Right ventricle myocardium superior (tissue), 1 donor: ENCODE measurements at regions not wholly inside any gene's neighbourhood (a gene's known extent, or its start where the extent isn't known, plus 50 kb on each side); places are given as distances from the start of the nearest gene placed in this dataset.

ENCODE experiments used
- ATAC-seq: fragments of 200-7000 bp; cut with Tn5 transposase; one replicate; pipeline ENCODE4 v1.9.1; 2020; ENCODE audit warnings: mild to moderate bottlenecking; ENCODE audit not compliant: poor library complexity
- DNase-seq: peaks from one replicate; pipeline ENCODE4 v3.0.0-alpha.2; 2020
- intact Hi-C: fragments of 100-400 bp; cut with DNase I; formaldehyde crosslinking; loops from one replicate; pipeline ENCODE4 v1.11.2; 2022
- donor health status: DM: no; HTN: yes; CAD: no; lungs with severe emphysema.

DNA sequence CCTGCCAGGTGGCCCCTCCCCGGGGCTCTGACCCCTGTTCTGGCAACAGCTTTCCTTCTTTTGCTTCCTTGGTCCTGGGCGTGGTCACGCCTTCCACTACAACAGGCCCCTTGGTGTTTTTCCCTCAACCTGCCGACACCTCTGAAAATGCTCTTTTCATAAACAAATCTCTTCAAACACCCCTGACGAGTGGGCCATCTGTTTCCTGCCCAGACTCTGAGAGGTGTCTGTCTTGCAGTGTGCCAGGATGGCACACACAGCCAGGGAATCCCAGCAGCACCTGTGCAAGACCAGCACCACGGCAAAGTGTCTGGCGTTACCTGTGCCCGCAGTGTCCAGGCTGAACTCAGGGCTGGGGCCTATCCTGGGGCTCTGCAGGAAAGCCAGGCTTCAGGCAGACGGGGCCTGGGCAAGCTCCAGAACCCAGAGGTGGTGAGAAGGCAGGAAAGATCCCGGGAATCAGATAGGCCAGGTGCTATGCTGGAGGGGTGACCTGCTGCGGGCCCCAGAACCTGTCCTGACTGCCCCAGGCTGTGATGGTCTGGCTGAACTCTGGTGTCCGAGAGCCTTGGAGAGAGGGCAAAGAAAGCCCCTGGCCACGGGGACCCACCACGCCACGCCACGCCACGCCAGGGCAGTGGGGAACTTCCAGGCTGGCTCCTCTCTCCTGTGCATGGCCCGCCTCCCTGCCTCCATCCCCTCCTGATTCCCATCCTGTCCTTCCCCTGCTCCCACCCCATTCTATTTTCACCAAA lies 88.9 kb downstream of the SIK1 start:
- intact Hi-C loops = no loop called here
- DNase-seq = no peak
- no peak for ATAC-seq

- no peak for DNase-seq
- no peak for ATAC-seq
- intact Hi-C loops = no loop called here
Observed at GRCh38 chr21:43335119-43335518, 91.8 kb downstream of the SIK1 start.

DNA sequence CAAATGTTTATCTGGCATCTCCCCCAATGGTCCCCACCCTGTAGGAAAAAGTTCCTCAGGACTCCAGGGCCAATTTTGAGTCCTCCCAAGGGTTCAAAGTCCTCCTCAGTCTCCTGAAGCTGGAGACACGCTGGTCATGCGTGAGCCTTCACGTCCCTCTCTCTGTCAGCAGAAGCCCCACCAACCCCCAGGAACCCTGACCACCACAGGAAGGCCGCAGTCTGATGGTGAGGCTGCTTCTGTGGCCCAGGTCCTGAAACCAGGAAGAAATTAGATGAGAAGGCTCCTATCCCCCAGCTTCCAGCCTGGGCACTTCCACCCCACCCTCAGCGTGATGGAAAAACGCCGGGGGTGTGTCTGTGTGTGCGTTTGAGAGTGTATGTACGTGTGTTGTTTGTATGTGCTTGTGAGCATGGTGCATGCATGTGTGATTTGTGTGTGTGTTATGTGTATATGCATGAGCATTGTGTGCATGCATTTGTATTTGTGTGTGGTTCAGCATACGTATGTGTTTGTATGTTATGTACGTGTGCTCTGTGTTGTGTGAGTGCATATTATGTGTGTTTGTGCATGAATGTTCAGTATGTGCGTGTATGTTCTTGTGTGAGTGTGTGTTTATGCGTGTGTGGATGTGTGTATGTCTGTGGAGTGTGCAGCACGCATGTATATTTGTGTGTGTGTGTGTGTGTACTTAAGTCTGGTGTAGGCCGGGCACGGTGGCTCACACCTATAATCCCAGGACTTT lies 92.5 kb downstream of the SIK1 start:
- no peak for DNase-seq
- intact Hi-C loops = no loop called here

GRCh38 chr21:43333298-43334062 lies 93.5 kb downstream of the SIK1 start:
- DNase-seq (no peak), ATAC-seq (peak; percentile 79)
- intact Hi-C loops = no loop called here

More for the DNA sequence above, 92.5 kb downstream of the SIK1 start:
- ATAC-seq = no peak

DNA sequence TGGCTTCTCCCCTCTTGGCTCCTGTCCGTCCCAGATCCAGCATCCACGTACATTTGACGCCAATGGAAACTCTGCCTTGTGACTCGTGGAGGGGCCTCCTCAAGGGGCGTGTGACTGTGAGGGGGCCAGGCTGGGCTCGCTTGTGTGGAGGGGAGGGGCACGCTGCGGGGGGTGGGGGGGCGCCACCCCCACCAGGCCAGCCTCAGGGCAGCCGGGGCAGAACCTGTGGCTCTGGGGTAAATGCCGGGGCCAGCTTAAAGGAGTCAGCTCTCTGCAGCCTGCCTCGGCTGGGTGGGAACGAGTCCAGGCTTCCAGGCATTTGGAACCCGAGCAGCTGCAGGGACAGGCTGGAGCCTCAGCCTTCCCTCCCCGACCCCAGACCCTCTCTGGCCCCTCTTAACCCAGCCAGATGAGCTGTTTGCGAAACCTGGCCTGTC lies 94.1 kb downstream of the SIK1 start:
- ATAC-seq (peak; percentile 24), DNase-seq (no peak)
- intact Hi-C loops = no loop called here

- no peak for DNase-seq
- ATAC-seq = peak; percentile 35
- intact Hi-C loops = no loop called here
Observed at GRCh38 chr21:43331962-43332828, 94.7 kb downstream of the SIK1 start.

DNA sequence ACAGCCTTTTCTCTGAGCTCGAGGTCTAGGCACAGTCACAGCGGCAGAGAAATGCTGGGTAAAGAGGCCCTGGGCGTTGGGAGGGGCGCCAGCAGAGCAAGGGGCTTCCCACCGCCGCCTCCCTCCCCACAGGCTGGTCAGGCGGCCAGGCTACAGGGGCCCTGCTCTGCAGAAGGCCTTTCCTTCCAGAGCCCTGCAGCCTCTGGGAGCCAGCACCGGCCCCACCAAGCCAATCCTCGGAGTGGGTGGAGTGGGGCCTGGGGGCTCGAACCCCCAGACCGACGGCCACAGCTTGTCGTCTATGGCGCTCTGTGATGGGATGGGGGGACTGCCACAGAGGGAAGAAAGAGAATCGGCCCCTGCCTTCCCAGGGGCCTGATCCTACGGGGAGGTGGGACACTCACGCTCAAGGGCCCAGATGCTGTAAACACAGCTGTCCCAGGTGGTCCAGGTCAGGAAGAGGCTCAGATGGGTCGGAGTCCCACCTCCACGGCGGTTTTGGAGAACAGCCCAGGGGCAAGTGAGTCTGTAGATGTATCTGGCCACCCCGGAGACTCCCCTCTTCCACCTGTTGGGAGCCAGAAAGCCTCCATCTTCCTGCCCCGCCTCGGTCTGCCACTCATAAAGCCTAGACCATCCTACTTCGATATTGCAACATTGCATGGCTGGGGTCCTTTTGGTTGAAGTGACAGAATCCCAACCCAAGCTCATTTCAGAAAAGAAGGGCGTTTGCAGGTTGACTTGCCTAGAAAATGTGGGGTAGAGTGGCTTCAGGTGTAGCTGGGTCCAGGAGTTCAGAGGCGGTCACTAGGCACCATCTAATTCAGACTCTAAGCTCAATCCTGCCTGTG lies 95.6 kb downstream of the SIK1 start:
- DNase-seq (no peak), ATAC-seq (no peak)
- intact Hi-C loops = no loop called here

DNA sequence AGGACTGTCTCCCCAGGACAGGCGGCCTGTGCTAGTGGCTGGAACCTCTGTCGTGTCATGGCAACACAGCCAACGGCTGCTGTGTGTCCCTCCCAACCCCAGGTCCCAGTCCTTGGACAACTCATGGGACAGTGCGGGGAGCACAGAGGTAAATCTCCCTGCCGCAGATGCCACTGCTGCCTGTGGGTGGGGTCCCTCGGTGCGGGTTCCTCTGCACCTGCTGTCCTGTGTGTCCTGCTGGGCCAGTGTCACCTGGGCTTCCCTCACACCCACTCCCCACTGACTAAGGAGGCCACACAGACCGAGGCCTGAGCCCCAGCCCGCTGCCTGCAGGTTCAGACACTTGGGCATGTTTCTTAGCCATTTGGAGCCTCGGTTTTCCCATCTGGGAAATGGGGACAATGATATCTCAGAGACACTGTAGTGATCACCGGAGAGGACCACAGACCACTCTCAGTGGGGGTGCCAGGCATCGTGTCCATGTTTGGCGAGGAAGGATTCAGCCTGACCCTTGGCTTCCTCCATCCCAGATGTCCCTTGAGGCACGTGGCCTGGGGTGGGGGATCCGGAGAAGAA lies 96.5 kb downstream of the SIK1 start:
- ATAC-seq = no peak
- intact Hi-C loops = no loop called here
- DNase-seq = no peak

DNA sequence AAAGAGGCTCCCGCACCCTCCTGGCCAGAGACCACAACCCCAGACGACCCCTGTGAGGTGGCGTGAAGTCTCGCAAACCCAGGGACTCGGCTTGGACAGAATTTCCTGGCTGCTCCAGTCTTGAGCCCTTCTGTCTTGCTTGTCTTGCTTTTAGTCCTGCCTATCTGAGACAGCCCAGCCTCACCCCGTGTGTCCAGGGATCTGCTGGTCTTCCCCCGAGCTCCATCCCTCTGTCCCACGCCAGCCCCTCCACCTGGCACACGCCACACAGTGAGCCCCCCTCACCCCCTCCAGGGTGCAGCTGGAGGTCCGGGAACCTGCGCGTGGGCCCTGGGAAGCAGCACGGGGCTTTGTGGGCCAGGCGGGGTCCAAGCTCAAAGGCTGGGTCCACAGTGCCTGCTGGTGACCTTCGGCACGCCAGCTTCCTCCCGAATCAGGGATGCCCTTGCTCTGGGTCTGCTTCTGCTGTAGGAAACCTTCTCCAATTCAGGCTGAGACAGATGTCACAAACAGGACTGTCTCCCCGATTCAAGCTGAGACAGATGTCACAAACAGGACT lies 97.1 kb downstream of the SIK1 start:
- ATAC-seq = no peak
- DNase-seq = no peak
- intact Hi-C loops = no loop called here

DNA sequence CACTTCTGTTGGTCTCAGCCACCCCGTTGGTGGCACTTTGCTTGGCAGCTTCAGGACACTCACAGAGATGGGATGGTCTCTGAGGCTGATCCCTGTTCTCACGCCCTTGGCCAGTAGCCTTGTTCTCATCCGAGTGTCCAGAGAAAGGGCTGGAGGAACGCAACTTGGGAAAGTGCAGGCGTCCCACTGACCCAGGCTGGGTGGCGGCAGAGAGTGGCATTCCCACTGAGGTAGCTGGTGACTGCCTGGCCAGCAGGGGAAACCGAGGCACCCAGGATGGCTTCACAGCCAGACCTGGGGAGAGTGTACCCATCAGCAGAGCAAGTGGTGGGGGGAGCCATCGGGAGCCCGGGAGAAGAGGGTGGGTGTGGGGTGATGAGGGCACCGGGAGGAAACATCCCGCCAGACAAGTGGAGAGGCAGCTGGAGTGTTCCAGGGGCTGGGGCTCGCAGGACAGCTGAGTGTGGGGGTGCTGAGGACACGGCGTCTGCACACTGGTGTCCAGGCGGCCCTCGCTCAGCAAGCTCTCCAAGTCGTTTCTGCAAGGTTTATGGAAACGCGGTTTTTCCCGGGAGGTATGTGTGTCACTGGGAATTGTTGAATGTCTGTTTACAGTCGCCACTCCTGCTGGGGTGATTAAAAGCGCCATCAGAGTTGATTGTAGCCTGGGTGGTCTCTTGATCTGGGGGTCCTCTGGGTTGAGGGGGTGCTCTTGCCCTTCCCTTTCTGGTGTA lies 97.8 kb downstream of the SIK1 start:
- DNase-seq = no peak
- intact Hi-C loops = no loop called here
- ATAC-seq = no peak

GRCh38 chr21:43328185-43328957 lies 98.6 kb downstream of the SIK1 start:
- ATAC-seq = no peak
- no peak for DNase-seq
- intact Hi-C loops = no loop called here

GRCh38 chr21:43325968-43326715 lies 100.8 kb downstream of the SIK1 start:
- intact Hi-C loops = no loop called here
- DNase-seq (no peak), ATAC-seq (no peak)

- intact Hi-C loops = no loop called here
- DNase-seq (no peak), ATAC-seq (no peak)
Observed at GRCh38 chr21:43325036-43325435, 101.9 kb downstream of the SIK1 start.

- no peak for DNase-seq
- no peak for ATAC-seq
- intact Hi-C loops = no loop called here
Observed at GRCh38 chr21:43324596-43324995, 102.3 kb downstream of the SIK1 start.
